GM23338 (cell line): ENCODE measurements at regions not wholly inside any gene's neighbourhood (a gene's known extent, or its start where the extent isn't known, plus 50 kb on each side); places are given as distances from the start of the nearest gene placed in this dataset.

Experiments
- EZH2 ChIP-seq: fragments of 200-600 bp; sonication (generic); IDR thresholded peaks from one replicate; pipeline ENCODE4 v1.8.0; 2017; ENCODE audit warnings: antibody characterized with exemption, mild to moderate bottlenecking, low read depth; ENCODE audit not compliant: unreplicated experiment
- JUNB ChIP-seq: IDR thresholded peaks from one replicate; pipeline ENCODE4 v1.6.1; 2016; ENCODE audit warnings: antibody characterized with exemption; ENCODE audit not compliant: unreplicated experiment
- POLR2AphosphoS5 ChIP-seq: IDR thresholded peaks from 2 replicates; pipeline ENCODE4 v1.6.1; 2016; ENCODE audit warnings: antibody characterized with exemption, low read depth
- REST ChIP-seq: IDR thresholded peaks from one replicate; pipeline ENCODE4 v1.6.1; 2018; ENCODE audit warnings: antibody characterized with exemption; ENCODE audit not compliant: unreplicated experiment
- TF ChIP-seq, protein P1 (sequence below), 2 experiments: fragments of 200-600 bp in 1 of 2; sonication (generic) in 1 of 2; conservative IDR thresholded peaks; 2 replicates each; pipeline versions ENCODE4 v1.5.1 to v1.6.1; 2016 to 2017; ENCODE audit warnings: antibody characterized with exemption in 2 of 2, low read depth in 2 of 2, mild to moderate bottlenecking in 2 of 2, moderate library complexity in 1 of 2

- TF ChIP-seq, protein P1, sequence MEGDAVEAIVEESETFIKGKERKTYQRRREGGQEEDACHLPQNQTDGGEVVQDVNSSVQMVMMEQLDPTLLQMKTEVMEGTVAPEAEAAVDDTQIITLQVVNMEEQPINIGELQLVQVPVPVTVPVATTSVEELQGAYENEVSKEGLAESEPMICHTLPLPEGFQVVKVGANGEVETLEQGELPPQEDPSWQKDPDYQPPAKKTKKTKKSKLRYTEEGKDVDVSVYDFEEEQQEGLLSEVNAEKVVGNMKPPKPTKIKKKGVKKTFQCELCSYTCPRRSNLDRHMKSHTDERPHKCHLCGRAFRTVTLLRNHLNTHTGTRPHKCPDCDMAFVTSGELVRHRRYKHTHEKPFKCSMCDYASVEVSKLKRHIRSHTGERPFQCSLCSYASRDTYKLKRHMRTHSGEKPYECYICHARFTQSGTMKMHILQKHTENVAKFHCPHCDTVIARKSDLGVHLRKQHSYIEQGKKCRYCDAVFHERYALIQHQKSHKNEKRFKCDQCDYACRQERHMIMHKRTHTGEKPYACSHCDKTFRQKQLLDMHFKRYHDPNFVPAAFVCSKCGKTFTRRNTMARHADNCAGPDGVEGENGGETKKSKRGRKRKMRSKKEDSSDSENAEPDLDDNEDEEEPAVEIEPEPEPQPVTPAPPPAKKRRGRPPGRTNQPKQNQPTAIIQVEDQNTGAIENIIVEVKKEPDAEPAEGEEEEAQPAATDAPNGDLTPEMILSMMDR (conservative IDR thresholded peaks at IDR 0.05; ENCODE audit: low read depth in 2 of 2), result no peak
- TF ChIP-seq EZH2, result no peak
- TF ChIP-seq REST, result no peak
- TF ChIP-seq POLR2AphosphoS5, result no peak
- no peak for TF ChIP-seq JUNB
Measured at GRCh38 chr1:57633881-57634280, 210.0 kb upstream of the DAB1 start.
